Fibroblast of pulmonary artery (primary cell): ENCODE measurements at regions not wholly inside any gene's neighbourhood (a gene's known extent, or its start where the extent isn't known, plus 50 kb on each side); places are given as distances from the start of the nearest gene placed in this dataset.
"Not testable (repeated sequence)": the region's sequence is repeated elsewhere in the genome, so short reads cannot be mapped to it uniquely, and the experiment has no call there.

Experiments
- DNase-seq: peaks from one replicate; pipeline ENCODE4 v3.0.0-alpha.2; 2010; ENCODE audit warnings: low read depth
- H3K4me3 ChIP-seq: replicated peaks from 2 replicates; pipeline ENCODE4 v1.5.1; 2011; ENCODE audit warnings: low read depth, mild to moderate bottlenecking, control low read depth, low read length, moderate library complexity
- TF ChIP-seq, protein P1 (sequence below): IDR thresholded peaks from 2 replicates; pipeline ENCODE4 v1.5.1; 2011; ENCODE audit warnings: mild to moderate bottlenecking, control low read depth, low read length, inconsistent platforms; ENCODE audit errors: missing control alignments

DNA sequence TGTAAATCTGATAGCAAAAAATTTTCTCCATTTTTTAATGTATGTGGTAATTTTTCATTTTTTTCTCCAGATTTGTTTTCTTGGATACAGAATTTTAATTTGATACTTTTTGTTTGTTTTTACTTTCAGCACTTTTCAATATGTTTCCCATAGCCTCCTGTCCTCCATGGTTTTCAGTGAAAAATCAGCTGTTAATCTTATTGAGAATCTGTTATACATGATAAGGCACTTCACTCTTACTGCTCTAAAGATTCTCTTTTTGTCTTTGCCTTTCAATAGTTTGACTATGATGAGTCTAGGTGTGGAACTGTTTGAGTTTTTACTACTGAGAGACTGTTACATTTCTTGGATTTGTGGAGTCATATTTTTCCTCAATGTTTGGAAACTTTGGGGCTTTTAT is 455.7 kb upstream of the NUDT12 start:
- TF ChIP-seq, protein P1, sequence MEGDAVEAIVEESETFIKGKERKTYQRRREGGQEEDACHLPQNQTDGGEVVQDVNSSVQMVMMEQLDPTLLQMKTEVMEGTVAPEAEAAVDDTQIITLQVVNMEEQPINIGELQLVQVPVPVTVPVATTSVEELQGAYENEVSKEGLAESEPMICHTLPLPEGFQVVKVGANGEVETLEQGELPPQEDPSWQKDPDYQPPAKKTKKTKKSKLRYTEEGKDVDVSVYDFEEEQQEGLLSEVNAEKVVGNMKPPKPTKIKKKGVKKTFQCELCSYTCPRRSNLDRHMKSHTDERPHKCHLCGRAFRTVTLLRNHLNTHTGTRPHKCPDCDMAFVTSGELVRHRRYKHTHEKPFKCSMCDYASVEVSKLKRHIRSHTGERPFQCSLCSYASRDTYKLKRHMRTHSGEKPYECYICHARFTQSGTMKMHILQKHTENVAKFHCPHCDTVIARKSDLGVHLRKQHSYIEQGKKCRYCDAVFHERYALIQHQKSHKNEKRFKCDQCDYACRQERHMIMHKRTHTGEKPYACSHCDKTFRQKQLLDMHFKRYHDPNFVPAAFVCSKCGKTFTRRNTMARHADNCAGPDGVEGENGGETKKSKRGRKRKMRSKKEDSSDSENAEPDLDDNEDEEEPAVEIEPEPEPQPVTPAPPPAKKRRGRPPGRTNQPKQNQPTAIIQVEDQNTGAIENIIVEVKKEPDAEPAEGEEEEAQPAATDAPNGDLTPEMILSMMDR: no peak
- DNase-seq: no peak
- no peak overlapping the region for H3K4me3 ChIP-seq

DNA sequence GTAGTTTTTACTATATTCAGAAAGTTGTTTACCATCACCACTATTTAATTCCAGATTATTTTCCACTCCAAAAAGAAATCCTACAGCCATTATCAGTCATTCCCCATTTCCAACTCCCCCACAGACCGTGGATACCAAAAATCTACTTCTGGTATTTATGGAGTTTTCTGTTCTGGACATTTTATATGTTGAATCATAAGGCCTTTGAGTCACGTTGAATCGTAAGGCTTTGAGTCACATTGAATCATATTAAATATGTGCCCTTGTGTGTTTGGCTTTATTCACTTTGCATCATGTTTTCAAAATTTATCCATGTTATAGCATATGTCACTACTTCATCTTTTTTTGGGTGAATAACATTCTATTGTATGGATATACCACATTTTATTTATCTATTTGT is 454.1 kb upstream of the NUDT12 start:
- TF ChIP-seq, protein P1: no peak
- H3K4me3 ChIP-seq: no peak overlapping the region
- peak; percentile 10 for DNase-seq

DNA sequence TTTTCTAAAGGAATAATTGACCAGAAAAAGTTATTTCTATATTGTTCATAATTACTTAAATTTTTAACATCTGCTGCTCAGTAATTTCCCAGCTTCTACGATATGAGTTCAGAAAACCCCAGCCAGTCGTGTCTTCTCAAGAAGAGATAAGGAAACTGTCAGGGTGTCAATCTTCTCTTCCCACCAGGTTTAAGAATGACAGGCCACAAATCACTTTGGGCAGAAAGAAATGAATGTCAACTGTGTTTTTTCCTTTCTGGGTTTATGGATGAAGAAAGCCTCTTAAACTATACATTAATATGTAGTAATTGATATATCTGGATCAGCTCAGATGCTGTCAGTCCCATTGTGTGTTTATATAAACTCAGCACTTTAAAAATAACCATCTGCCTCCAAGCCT is 453.2 kb upstream of the NUDT12 start:
- TF ChIP-seq, protein P1: no peak
- no peak for DNase-seq
- H3K4me3 ChIP-seq: no peak overlapping the region

DNA sequence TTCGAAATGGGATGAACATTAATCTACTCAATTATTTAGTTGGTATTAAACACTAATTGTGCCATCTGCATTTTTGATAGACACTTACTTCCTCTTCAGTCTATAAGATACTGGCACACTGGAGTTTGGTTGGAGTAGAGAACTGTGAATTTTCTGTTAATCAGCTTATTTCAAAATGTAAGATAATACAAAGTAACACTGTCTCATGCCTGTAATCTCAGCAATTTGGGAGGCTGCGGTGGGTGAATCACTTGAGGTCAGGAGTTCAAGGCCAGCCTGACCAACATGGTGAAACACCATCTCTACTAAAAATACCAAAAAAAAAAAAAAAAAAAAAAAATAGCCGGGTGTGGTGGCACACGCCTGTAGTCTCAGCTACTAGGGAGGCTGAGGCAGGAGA is 440.2 kb upstream of the NUDT12 start:
- not testable (repeated sequence) for DNase-seq, H3K4me3 ChIP-seq

DNA sequence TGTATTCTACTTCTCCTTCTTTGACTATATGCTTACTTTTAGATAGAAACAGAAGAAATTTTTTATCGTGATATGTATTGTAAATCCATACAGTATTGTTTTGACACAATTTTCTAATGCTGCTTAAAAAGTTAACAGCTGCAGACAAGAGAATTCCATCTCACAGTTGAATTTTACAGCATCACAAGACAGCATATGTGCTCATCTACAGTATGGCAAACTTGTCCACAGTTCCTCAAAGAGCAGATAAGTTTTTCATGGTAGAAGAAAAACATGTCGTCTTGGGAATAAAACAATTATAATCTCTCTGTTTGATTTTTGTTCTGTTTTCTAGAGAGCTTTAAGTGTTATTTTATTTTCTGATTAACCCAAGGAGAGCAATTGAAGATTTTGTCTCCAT is 438.5 kb upstream of the NUDT12 start:
- no peak for DNase-seq
- no peak overlapping the region for H3K4me3 ChIP-seq
- TF ChIP-seq, protein P1: no peak

DNA sequence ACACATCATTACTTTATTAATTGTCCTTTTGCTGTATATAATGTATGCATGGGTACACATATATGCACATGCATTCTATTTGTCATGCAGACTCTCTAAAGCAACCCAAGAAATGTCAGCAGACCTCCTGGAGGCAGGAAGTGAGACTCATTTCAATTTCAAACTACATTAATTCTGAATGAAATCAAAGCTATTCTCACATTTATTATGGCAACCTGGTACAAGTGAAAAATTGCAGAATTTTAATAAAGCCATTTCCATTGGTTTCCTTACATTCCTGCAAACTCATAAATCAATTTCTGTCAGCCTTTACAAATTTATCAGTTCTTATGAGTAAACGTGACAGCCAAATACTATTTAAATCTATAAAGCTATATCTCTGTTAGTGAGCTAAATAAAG is 430.4 kb upstream of the NUDT12 start:
- H3K4me3 ChIP-seq: no peak overlapping the region
- TF ChIP-seq, protein P1: no peak
- no peak for DNase-seq

DNA sequence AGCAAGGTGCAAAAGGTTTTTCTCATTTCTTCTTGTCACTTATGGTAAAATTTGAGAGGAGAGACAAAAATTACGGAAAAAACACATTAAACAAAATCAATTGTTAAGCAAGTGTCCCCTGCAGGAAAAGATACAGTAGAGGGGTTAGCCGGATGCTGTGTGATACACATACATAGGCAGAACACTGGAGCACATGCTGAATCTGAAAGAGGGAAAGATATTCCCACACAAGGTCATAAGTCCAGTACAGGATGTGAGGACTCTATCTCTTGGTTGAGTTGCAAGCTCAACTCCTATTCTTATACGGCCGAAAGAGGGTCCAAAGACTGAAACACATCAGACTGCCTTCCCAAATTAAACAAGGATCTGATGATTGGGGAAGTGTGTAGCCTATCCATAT is 427.5 kb upstream of the NUDT12 start:
- H3K4me3 ChIP-seq: no peak overlapping the region
- TF ChIP-seq, protein P1: no peak

DNA sequence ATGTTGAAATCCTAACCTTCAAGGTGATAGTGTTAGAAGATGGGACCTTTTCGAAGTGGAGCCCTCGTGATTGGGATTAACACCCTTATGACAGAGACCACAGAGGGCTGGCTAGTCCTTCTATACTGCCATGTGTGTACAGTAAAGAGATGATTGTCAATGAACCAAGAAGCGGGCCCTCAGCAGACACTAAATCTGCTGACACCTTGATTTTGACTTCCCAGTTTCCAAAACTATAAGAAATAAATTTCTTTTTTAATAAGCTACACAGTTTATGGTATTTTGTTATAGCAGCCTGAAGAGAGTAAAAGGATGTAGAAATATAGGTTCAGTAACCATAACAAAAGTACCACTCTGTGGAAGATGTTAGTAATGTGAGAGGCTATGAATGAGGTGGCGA is 419.0 kb upstream of the NUDT12 start:
- TF ChIP-seq, protein P1: no peak
- no peak overlapping the region for H3K4me3 ChIP-seq
- DNase-seq: no peak

More for the DNA sequence above, 427.5 kb upstream of the NUDT12 start:
- DNase-seq: no peak
